ENCODE measurements at regions not wholly inside any gene's neighbourhood (a gene's known extent, or its start where the extent isn't known, plus 50 kb on each side); places are given as distances from the start of the nearest gene placed in this dataset.

DNA sequence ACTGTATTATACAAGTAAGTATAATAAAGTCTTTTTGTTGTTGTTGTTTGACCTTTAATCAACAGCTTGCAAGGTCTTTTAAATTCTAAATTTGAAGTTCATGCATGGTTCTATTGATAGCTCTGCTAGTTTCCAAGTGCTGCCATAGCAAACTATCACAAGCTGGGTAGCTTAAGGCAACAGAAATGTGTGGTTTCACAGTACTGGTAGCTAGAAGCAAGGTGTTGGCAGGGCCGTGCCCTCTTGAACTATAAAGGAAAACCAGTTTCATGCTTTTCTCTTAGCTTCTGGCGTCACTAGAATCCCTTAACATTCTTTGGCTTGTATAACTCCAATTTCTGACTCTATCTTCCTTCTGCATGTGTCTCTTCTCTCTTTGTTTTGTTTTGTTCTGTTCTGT, 1021.9 kb upstream of the AUTS2 start:
- Mint-ChIP-seq H3K4me1 (ENCODE audit: unreplicated experiment) (no peaks in the 10 kb centered on the region), H3K4me3 (no peak overlapping the region), H3K9me3 (peaks cover 5% of the 10 kb centered on the region), H3K27ac (no peak overlapping the region), H3K27me3 (peaks cover 3% of the 10 kb centered on the region), H3K36me3 (no peaks in the 10 kb centered on the region)
- no peak for DNase-seq (ENCODE audit: extremely low spot score, unreplicated experiment)
- no peak for TF ChIP-seq CTCF (conservative IDR thresholded peaks at IDR 0.05)

DNA sequence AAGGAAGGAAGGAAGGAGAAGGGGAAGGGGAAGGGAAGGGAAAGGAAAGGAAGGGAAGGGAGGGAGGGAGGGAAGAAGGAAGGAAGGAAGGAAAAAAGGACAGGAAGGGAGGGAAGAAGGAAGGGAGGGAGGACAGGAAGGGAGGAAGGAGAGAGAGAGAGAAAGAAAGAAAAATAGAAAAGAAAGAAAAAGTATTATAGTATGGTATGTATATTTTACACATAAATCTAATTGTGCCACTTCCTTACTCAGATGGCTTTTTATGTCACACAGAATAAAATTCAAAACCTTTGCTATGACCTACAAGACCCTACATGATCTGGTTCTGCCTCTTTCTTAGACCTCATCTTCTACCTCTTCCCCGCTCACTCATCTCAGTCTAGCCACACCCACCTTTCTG, 1016.9 kb upstream of the AUTS2 start:
- H3K9me3 Mint-ChIP-seq = peaks cover 8% of the 10 kb centered on the region
- TF ChIP-seq CTCF (conservative IDR thresholded peaks at IDR 0.05) = no peak

DNA sequence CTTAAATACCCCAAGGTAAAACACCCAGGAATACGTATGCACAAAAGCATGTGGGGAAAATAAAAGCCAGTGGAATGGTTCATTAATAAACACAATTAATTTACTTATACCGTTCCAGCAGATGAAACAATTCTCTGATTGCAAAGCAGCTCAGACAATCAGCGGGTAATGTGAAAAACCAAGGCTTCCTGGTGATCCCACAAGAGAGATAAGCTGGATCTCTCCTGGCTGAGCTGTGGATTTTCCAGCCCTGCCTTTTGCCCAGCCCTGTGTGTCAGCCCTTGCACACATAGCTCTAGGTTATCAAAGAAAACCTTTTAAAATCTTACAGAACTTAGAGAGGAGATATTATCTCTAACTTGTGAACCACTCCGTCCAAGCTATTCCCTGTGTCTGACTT, 1010.7 kb upstream of the AUTS2 start:
- Mint-ChIP-seq H3K9me3 (peaks cover 14% of the 10 kb centered on the region), H3K4me1 (ENCODE audit: unreplicated experiment) (no peaks in the 10 kb centered on the region), H3K36me3 (no peaks in the 10 kb centered on the region), H3K4me3 (no peak overlapping the region), H3K27ac (no peak overlapping the region), H3K27me3 (peaks cover 21% of the 10 kb centered on the region)
- TF ChIP-seq CTCF (conservative IDR thresholded peaks at IDR 0.05) = no peak
- no peak for DNase-seq (ENCODE audit: extremely low spot score, unreplicated experiment)

More for the DNA sequence above, 1016.9 kb upstream of the AUTS2 start:
- no peak overlapping the region for H3K27ac Mint-ChIP-seq
- H3K36me3 Mint-ChIP-seq = no peaks in the 10 kb centered on the region
- no peaks in the 10 kb centered on the region for H3K4me1 Mint-ChIP-seq (ENCODE audit: unreplicated experiment)
- H3K4me3 Mint-ChIP-seq = no peak overlapping the region
- peaks cover 7% of the 10 kb centered on the region for H3K27me3 Mint-ChIP-seq
- no peak for DNase-seq (ENCODE audit: extremely low spot score, unreplicated experiment)

DNA sequence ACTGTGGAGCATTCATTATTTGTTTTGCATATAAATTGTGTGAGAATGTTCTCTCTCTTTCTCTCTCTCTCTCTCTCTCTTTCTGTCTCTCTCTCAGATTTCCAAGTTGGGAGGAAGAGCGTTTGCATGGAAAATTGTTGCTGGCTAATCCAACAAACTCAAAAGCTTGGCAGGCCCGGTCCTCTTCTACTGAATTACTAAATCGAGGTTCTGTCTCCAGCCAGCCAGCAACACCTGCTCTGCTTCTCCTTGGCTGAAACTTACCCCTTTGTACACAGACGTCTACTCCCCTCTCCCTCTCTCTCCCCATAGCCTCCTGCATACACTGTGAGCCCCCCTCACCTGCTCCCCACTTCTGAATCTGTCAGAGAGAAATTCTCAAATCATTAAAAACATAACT, 996.4 kb upstream of the AUTS2 start:
- no peak for TF ChIP-seq CTCF (conservative IDR thresholded peaks at IDR 0.05)

DNA sequence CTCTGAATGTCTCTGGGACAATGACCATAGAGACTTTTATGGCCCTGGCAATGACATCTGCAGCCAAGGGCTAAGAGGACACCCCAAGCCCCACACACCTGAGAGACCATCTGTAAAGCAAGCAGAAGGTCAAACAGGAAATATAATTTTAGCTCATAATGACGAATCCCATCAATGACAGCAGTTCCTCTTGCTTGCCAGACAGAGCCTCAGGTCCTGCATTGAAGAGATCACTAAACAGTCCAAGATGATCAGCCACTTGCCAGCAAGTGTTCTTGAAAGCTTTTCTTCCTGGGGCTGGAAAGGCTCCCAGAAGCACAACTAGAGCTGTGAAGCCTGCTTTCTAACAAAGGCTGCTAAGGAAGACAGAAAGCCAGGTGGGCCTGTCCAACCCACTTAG, 993.7 kb upstream of the AUTS2 start:
- Mint-ChIP-seq H3K9me3 (peaks cover 17% of the 10 kb centered on the region), H3K36me3 (no peaks in the 10 kb centered on the region), H3K4me3 (no peak overlapping the region), H3K27ac (no peak overlapping the region), H3K4me1 (ENCODE audit: unreplicated experiment) (no peaks in the 10 kb centered on the region), H3K27me3 (no peaks in the 10 kb centered on the region)
- DNase-seq (ENCODE audit: extremely low spot score, unreplicated experiment) = no peak
- no peak for TF ChIP-seq CTCF (conservative IDR thresholded peaks at IDR 0.05)

More for the DNA sequence above, 996.4 kb upstream of the AUTS2 start:
- Mint-ChIP-seq H3K27me3 (no peaks in the 10 kb centered on the region), H3K4me1 (ENCODE audit: unreplicated experiment) (no peaks in the 10 kb centered on the region), H3K36me3 (no peaks in the 10 kb centered on the region), H3K4me3 (no peak overlapping the region), H3K27ac (no peak overlapping the region), H3K9me3 (no peaks in the 10 kb centered on the region)
- DNase-seq (ENCODE audit: extremely low spot score, unreplicated experiment) = no peak

- Mint-ChIP-seq H3K27me3 (peaks cover 5% of the 10 kb centered on the region), H3K4me1 (ENCODE audit: unreplicated experiment) (no peaks in the 10 kb centered on the region), H3K36me3 (no peaks in the 10 kb centered on the region), H3K27ac (no peak overlapping the region), H3K9me3 (peaks cover 33% of the 10 kb centered on the region), H3K4me3 (no peak overlapping the region)
- DNase-seq (ENCODE audit: extremely low spot score, unreplicated experiment) = no peak
- TF ChIP-seq CTCF (conservative IDR thresholded peaks at IDR 0.05) = no peak
Observed at GRCh38 chr7:68610701-68611100, 987.6 kb upstream of the AUTS2 start.

Data from type B pancreatic cell (in vitro differentiated cells).